SK-N-SH (cell line): ENCODE measurements at regions not wholly inside any gene's neighbourhood (a gene's known extent, or its start where the extent isn't known, plus 50 kb on each side); places are given as distances from the start of the nearest gene placed in this dataset.

Experiments used
- CTCF ChIA-PET: fragments of 300-600, 350-600 bp; formaldehyde crosslinking; extraction: SDS; loops from one replicate; lab custom pipeline; 2021; lab: Yijun Ruan, JAX
- POLR2A ChIA-PET: fragments of 350-600 bp; sonication (Branson Sonifier 250); formaldehyde crosslinking; extraction: SDS; loops from one replicate; lab custom pipeline; 2020; ENCODE audit warnings: antibody characterized with exemption, inconsistent platforms; lab: Yijun Ruan, JAX
- DNase-seq: peaks from one replicate; pipeline ENCODE4 v3.0.0; 2012
- H2AFZ ChIP-seq: fragments of 200-600 bp; sonication (generic); 2 replicates; pipeline ENCODE4 v1.8.1; 2016; ENCODE audit warnings: antibody characterized with exemption, mild to moderate bottlenecking, low read depth
- H3F3A ChIP-seq: fragments of 200-600 bp; sonication (generic); replicated peaks from 2 replicates; pipeline ENCODE3; 2016; ENCODE audit warnings: antibody characterized with exemption, mild to moderate bottlenecking; ENCODE audit not compliant: insufficient read depth
- H3K27ac ChIP-seq, 2 experiments: fragments of 200-500 bp in 1 of 2; fragments of 200-600 bp in 1 of 2; sonication (Bioruptor generic) in 1 of 2; sonication (generic), shearing (Covaris generic) in 1 of 2; 2 replicates each; pipeline versions ENCODE4 v1.5.1 to v1.6.1; 2014 to 2016; ENCODE audit warnings: low read depth in 2 of 2, inconsistent platforms in 1 of 2, low read length in 1 of 2, mild to moderate bottlenecking in 1 of 2, mixed read lengths in 1 of 2
- H3K27me3 ChIP-seq: fragments of 200-600 bp; sonication (generic), shearing (Covaris generic); 2 replicates; pipeline ENCODE4 v1.6.1; 2016; ENCODE audit warnings: mixed run types; ENCODE audit not compliant: insufficient read depth
- H3K36me3 ChIP-seq, 2 experiments: fragments of 200-500 bp in 1 of 2; fragments of 200-600 bp in 1 of 2; sonication (Bioruptor generic) in 1 of 2; sonication (generic) in 1 of 2; replicated peaks in 1 of 2; 2 replicates each; pipeline versions ENCODE3 to v1.5.1; 2014 to 2016; ENCODE audit warnings: low read length in 1 of 2, mild to moderate bottlenecking in 1 of 2; ENCODE audit not compliant: insufficient read depth in 2 of 2, control insufficient read depth in 1 of 2
- H3K4me1 ChIP-seq, 2 experiments: fragments of 200-500 bp in 1 of 2; fragments of 200-600 bp in 1 of 2; sonication (Bioruptor generic) in 1 of 2; sonication (generic), shearing (Covaris generic) in 1 of 2; 2 replicates each; pipeline versions ENCODE4 v1.5.1 to v1.6.1; 2014 to 2016; ENCODE audit warnings: low read depth in 1 of 2, low read length in 1 of 2, mixed run types in 1 of 2; ENCODE audit not compliant: insufficient read depth in 2 of 2, control insufficient read depth in 1 of 2
- H3K4me2 ChIP-seq: fragments of 200-600 bp; sonication (generic), shearing (Covaris generic); 2 replicates; pipeline ENCODE4 v1.6.1; 2017; ENCODE audit warnings: mixed run types
- H3K4me3 ChIP-seq, 2 experiments: fragments of 200-500 bp in 1 of 2; fragments of 200-600 bp in 1 of 2; sonication (Bioruptor generic) in 1 of 2; sonication (generic), shearing (Covaris generic) in 1 of 2; 2 replicates each; pipeline versions ENCODE4 v1.5.1 to v1.8.1; 2014 to 2016; ENCODE audit warnings: low read depth in 2 of 2, inconsistent platforms in 1 of 2, low read length in 1 of 2, mild to moderate bottlenecking in 1 of 2, mixed read lengths in 1 of 2, moderate library complexity in 1 of 2
- H3K79me2 ChIP-seq: fragments of 200-600 bp; sonication (generic); 2 replicates; pipeline ENCODE4 v1.8.1; 2017; ENCODE audit warnings: mild to moderate bottlenecking; ENCODE audit not compliant: insufficient read depth
- H3K9ac ChIP-seq: fragments of 200-600 bp; sonication (generic); 2 replicates; pipeline ENCODE4 v1.6.1; 2017; ENCODE audit warnings: mixed run types
- H3K9me2 ChIP-seq: fragments of 200-600 bp; sonication (generic); 2 replicates; pipeline ENCODE4 v1.6.1; 2017; ENCODE audit warnings: mixed run types
- H3K9me3 ChIP-seq: fragments of 200-600 bp; sonication (generic); 2 replicates; pipeline ENCODE4 v1.6.1; 2017; ENCODE audit warnings: mixed run types, mild to moderate bottlenecking, moderate library complexity
- H4K20me1 ChIP-seq: fragments of 200-600 bp; sonication (generic); 2 replicates; pipeline ENCODE4 v1.6.1; 2017; ENCODE audit warnings: mild to moderate bottlenecking, mixed run types; ENCODE audit not compliant: insufficient read depth
- CHD2 ChIP-seq: fragments of 150-350 bp; IDR thresholded peaks from 2 replicates; pipeline ENCODE4 v1.6.1; 2018; ENCODE audit warnings: low read length; ENCODE audit not compliant: partially characterized antibody
- CTCF ChIP-seq: fragments of 200-600 bp; sonication (generic); IDR thresholded peaks from 2 replicates; pipeline ENCODE4 v1.6.1; 2017; ENCODE audit warnings: antibody characterized with exemption, mild to moderate bottlenecking, moderate library complexity
- ELF1 ChIP-seq: IDR thresholded peaks from 2 replicates; pipeline ENCODE4 v1.4.0; 2012
- GABPA ChIP-seq: IDR thresholded peaks from 2 replicates; pipeline ENCODE4 v1.4.0; 2012; ENCODE audit warnings: low read depth, mild to moderate bottlenecking
- GATA2 ChIP-seq: sonication (generic); formaldehyde crosslinking; IDR thresholded peaks from 2 replicates; pipeline ENCODE4 v1.5.0; 2020; ENCODE audit warnings: mild to moderate bottlenecking, missing genetic modification reagents
- IRF3 ChIP-seq: fragments of 150-350 bp; IDR thresholded peaks from 2 replicates; pipeline ENCODE4 v1.6.1; 2016; ENCODE audit warnings: mild to moderate bottlenecking, low read depth, low read length
- JUND ChIP-seq: IDR thresholded peaks from 2 replicates; pipeline ENCODE4 v1.4.0; 2012
- MEF2A ChIP-seq: IDR thresholded peaks from 2 replicates; pipeline ENCODE4 v1.4.0; 2012; ENCODE audit warnings: low read depth, borderline replicate concordance
- MXI1 ChIP-seq: IDR thresholded peaks from 2 replicates; pipeline ENCODE4 v1.6.1; 2012; ENCODE audit warnings: mild to moderate bottlenecking, low read depth, low read length, improper control_type of control experiment
- NFIC ChIP-seq: IDR thresholded peaks from 2 replicates; pipeline ENCODE4 v1.4.0; 2012; ENCODE audit warnings: borderline replicate concordance
- NRF1 ChIP-seq: IDR thresholded peaks from 2 replicates; pipeline ENCODE4 v1.6.1; 2012; ENCODE audit warnings: low read depth, mild to moderate bottlenecking, low read length
- PBX3 ChIP-seq: IDR thresholded peaks from 2 replicates; pipeline ENCODE4; 2012
- RAD21 ChIP-seq: IDR thresholded peaks from 2 replicates; pipeline ENCODE4 v1.6.1; 2012; ENCODE audit warnings: mild to moderate bottlenecking, low read length
- RCOR1 ChIP-seq: fragments of 150-350 bp; IDR thresholded peaks from 2 replicates; pipeline ENCODE4 v1.6.1; 2017; ENCODE audit warnings: antibody characterized with exemption, low read length
- REST ChIP-seq: IDR thresholded peaks from 2 replicates; pipeline ENCODE4 v1.6.1; 2012; ENCODE audit warnings: mild to moderate bottlenecking, low read depth, low read length, moderate library complexity
- TEAD4 ChIP-seq: IDR thresholded peaks from 2 replicates; pipeline ENCODE4 v1.4.0; 2012; ENCODE audit warnings: mild to moderate bottlenecking, borderline replicate concordance; ENCODE audit not compliant: insufficient read depth
- YY1 ChIP-seq: IDR thresholded peaks from 2 replicates; pipeline ENCODE4 v1.4.0; 2012; ENCODE audit warnings: low read depth, mild to moderate bottlenecking
- WGBS: methylation state at CpG from one replicate; pipeline ENCODE4 v1.1.6; 2017; ENCODE audit warnings: low lambda C conversion rate; 5-methylcytosine and 5-hydroxymethylcytosine counted together

- ChIA-PET POLR2A (no interaction called here), CTCF (no interaction called here)
- TF ChIP-seq GATA2 (CRISPR knock-in tag) (no peak), RCOR1 (no peak), NFIC (no peak), MEF2A (no peak), YY1 (no peak), NRF1 (no peak), ELF1 (no peak), CHD2 (no peak), TEAD4 (no peak), GABPA (no peak), RAD21 (no peak), PBX3 (no peak), IRF3 (no peak), REST (no peak), MXI1 (no peak), CTCF (no peak), JUND (no peak)
- Histone ChIP-seq H3K4me1 (no peaks in the 10 kb centered on the region), H3K9ac (no peak overlapping the region), H3K9me3 (no peaks in the 10 kb centered on the region), H4K20me1 (no peaks in the 10 kb centered on the region), H3K4me3 (no peak overlapping the region), H3K27me3 (no peaks in the 10 kb centered on the region), H3K9me2 (no peaks in the 10 kb centered on the region), H3K27ac (no peak overlapping the region), H3K79me2 (no peaks in the 10 kb centered on the region), H3K36me3 (no peaks in the 10 kb centered on the region), H3K4me2 (no peak overlapping the region), H3F3A (no peaks in the 10 kb centered on the region), H2AFZ (no peak overlapping the region)
- DNase-seq = no peak
- 53% methylated on average over 6 of the region's 9 CpGs for WGBS
Measured at GRCh38 chr12:20174528-20175175, 193.7 kb upstream of the PDE3A start.
